Activated CD4-positive, alpha-beta T cell treated with anti-CD3 and anti-CD28 coated beads, Interleukin-2, amount 10 ng/mL, durations not matched to agents 7 days and 5 days (primary cell): ENCODE measurements at regions not wholly inside any gene's neighbourhood (a gene's known extent, or its start where the extent isn't known, plus 50 kb on each side); places are given as distances from the start of the nearest gene placed in this dataset.

Experiments used
- CTCF ChIA-PET: fragments of 350-600 bp; sonication (Branson Sonifier 250); formaldehyde crosslinking; loops from one replicate; lab custom pipeline; 2021; ENCODE audit warnings: antibody characterized with exemption; lab: Charles Lee
- POLR2A ChIA-PET: fragments of 350-600 bp; sonication (Branson Sonifier 250); formaldehyde crosslinking; loops from one replicate; lab custom pipeline; 2021; ENCODE audit warnings: antibody characterized with exemption; lab: Charles Lee
- DNase-seq: peaks from one replicate; pipeline ENCODE4 v3.0.0-alpha.2; 2020
- H3K27ac Mint-ChIP-seq: one replicate; pipeline ENCODE4 v1.8.0; 2021; ENCODE audit warnings: mild to moderate bottlenecking, moderate library complexity, mixed read lengths
- H3K27me3 Mint-ChIP-seq: one replicate; pipeline ENCODE4 v1.8.0; 2021; ENCODE audit warnings: mixed read lengths
- H3K36me3 Mint-ChIP-seq: one replicate; pipeline ENCODE4 v1.8.0; 2021; ENCODE audit warnings: low read depth, mixed read lengths
- H3K4me1 Mint-ChIP-seq: one replicate; pipeline ENCODE4 v1.8.0; 2021; ENCODE audit warnings: mixed read lengths
- H3K4me3 Mint-ChIP-seq: one replicate; pipeline ENCODE4 v1.8.0; 2021; ENCODE audit warnings: mild to moderate bottlenecking, moderate library complexity, mixed read lengths
- H3K9me3 Mint-ChIP-seq: one replicate; pipeline ENCODE4 v1.8.0; 2021; ENCODE audit warnings: mixed read lengths

DNA sequence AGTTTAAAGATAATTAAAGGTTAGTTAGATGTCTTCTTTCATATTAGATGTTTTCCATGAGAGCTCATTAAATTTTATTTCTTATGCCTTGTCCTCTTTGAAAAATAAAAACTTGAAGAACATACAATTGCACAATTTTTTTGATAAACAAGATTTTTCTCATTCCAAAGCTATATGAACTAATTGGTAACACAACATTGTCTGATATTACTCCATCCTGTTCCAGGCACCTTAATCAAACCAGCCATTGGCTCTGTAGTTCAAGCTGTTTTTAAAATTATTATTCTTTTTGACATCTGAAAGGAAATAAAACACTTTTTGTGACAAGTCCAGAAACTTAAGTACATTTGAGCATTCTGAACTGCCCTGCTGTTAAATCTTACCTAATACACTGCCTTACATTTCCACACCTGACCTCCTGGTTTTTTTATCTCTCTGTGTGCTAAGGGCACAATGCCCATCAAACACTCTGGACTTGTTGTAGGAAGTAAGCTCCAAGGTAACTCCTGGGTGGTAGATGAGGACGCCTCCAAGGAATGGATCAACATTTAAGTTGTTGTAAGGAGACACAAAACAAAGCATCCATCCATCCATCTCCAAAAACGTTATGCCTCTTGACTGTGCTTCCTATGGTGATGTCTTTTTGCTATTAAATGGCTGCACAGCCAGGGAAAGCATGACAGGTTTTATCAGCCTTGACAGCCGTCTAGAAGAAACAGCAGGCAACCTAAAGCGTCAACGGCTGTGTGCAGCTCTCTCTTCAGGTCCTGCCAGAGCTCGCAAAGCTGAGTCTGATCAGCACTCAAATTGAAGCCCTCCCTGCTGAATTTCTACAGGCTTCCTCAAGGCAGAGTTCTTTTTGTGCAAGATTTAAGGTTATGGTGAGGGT lies 449.9 kb upstream of the FLRT2 start:
- no peaks in the 10 kb centered on the region for H3K27me3 Mint-ChIP-seq
- H3K36me3 Mint-ChIP-seq = no peaks in the 10 kb centered on the region
- ChIA-PET CTCF (no interaction called here), POLR2A (no interaction called here)
- no peaks in the 10 kb centered on the region for H3K4me1 Mint-ChIP-seq
- no peak for DNase-seq
- no peak overlapping the region for H3K4me3 Mint-ChIP-seq
- no peak overlapping the region for H3K27ac Mint-ChIP-seq
- H3K9me3 Mint-ChIP-seq = peaks cover 5% of the 10 kb centered on the region

DNA sequence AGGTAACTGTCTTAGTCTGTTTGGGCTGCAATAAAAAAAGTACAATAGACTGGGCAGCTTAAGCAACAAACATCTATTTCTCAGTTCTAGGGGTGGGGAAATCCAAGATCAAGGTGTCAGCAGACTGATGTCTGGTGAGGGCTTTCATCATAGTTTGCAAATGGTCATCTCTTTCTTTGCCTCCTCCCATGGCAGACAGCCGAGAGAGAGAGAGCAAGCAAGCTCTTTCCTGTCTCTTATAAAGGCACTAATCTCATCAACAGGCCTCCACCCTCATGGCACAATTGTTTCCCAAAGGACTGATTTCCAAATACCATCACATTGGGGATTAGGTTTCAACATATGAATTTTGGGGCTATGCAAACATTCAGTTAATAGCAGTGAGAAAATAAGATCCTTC lies 445.6 kb upstream of the FLRT2 start:
- ChIA-PET CTCF (no interaction called here), POLR2A (no interaction called here)
- no peak overlapping the region for H3K4me3 Mint-ChIP-seq
- peaks cover 5% of the 10 kb centered on the region for H3K9me3 Mint-ChIP-seq
- DNase-seq = no peak
- no peak overlapping the region for H3K27ac Mint-ChIP-seq
- no peaks in the 10 kb centered on the region for H3K27me3 Mint-ChIP-seq
- H3K4me1 Mint-ChIP-seq = no peaks in the 10 kb centered on the region
- no peaks in the 10 kb centered on the region for H3K36me3 Mint-ChIP-seq

DNA sequence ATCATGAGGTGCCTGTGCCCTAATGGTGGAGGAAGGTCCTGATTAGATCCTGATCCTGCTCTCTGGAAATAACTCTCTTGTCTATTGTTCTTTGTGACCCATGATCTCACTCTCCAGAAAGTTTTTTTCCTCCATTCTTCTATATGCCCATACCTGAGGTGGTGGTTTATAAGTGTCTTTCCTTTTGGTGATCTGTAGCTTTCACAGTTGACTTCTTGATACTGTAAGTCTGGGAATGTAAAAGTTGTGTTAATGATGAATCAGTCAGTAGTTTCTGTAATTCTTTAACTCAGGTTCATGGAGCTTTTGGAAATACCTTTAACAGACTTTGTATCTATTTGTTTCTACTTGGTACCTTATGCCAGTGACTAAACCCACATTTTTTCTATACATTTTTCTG lies 444.0 kb upstream of the FLRT2 start:
- H3K27ac Mint-ChIP-seq = no peak overlapping the region
- CTCF ChIA-PET = no interaction called here

GRCh38 chr14:85087201-85087600 lies 442.7 kb upstream of the FLRT2 start:
- Mint-ChIP-seq H3K4me1 (no peaks in the 10 kb centered on the region), H3K36me3 (no peaks in the 10 kb centered on the region), H3K27me3 (no peaks in the 10 kb centered on the region), H3K27ac (no peak overlapping the region), H3K9me3 (no peaks in the 10 kb centered on the region), H3K4me3 (no peak overlapping the region)
- POLR2A ChIA-PET = interaction anchor here (0.6 kb wide), 1 partner anchor 128 kb away, joined by 3 read pairs; no protein-coding TSS in a partner anchor
- CTCF ChIA-PET = no interaction called here
- DNase-seq = no peak

More for the DNA sequence above, 444.0 kb upstream of the FLRT2 start:
- Mint-ChIP-seq H3K9me3 (no peaks in the 10 kb centered on the region), H3K4me1 (no peaks in the 10 kb centered on the region), H3K36me3 (no peaks in the 10 kb centered on the region), H3K4me3 (no peak overlapping the region), H3K27me3 (no peaks in the 10 kb centered on the region)
- no peak for DNase-seq
- POLR2A ChIA-PET = no interaction called here

- H3K27me3 Mint-ChIP-seq = no peaks in the 10 kb centered on the region
- no peaks in the 10 kb centered on the region for H3K36me3 Mint-ChIP-seq
- ChIA-PET CTCF (no interaction called here), POLR2A (no interaction called here)
- no peak for DNase-seq
- H3K27ac Mint-ChIP-seq = no peak overlapping the region
- no peaks in the 10 kb centered on the region for H3K4me1 Mint-ChIP-seq
- no peaks in the 10 kb centered on the region for H3K9me3 Mint-ChIP-seq
- H3K4me3 Mint-ChIP-seq = no peak overlapping the region
Observed at GRCh38 chr14:85088192-85088591, 441.8 kb upstream of the FLRT2 start.

DNA sequence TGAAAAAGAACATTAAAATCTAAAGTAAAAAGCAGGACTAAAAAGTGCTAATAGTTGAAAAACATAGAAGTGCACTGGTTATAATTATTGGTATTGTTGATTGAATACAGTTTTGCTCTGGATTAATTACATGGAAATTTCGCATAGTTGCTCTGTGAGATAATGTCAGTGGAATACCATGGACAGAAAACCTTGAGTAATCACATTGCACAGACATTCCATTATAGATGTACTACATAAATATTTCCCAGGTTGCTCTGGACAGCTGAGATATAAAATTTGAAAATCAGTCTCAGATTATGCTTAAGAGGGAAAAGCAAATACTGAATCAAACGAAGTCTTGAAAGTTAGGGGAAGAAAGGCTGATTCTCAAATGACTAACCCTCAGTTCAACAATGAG lies 439.3 kb upstream of the FLRT2 start:
- POLR2A ChIA-PET = no interaction called here
- H3K27me3 Mint-ChIP-seq = no peaks in the 10 kb centered on the region
- H3K9me3 Mint-ChIP-seq = no peaks in the 10 kb centered on the region
- H3K4me1 Mint-ChIP-seq = no peaks in the 10 kb centered on the region
- H3K36me3 Mint-ChIP-seq = no peaks in the 10 kb centered on the region
- H3K4me3 Mint-ChIP-seq = no peak overlapping the region
- CTCF ChIA-PET = no interaction called here
- no peak overlapping the region for H3K27ac Mint-ChIP-seq
- no peak for DNase-seq

DNA sequence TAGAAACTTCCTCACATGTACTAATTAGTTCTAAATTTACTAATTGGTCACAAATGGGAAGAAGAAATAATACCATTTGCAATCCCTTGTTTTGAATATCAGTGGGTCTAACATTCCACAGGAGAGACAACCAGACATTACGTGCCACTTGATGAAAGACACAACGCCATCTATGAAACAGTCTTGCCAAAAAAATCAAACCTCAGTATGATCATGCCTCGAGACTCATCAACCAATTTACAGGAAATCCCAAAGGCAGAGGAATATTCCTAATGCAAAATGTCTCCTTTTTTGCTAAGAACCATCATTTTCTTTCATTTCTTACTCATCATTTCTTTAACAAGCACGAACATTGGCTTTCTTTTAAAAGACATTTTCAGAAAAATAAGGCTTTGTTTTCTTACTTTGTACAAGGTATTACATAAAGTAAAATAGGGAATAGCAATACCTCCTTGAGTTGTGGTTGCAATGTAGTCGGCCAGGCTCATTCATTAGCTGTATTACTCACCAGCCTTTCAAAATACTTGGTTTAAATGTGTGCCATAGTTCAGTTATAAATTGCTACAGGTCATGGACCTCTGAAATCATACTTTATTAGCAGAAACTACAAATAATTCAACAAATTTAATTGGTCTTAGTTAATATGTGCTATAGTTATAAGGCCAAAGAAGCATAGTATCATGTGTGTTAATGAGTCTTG lies 436.2 kb upstream of the FLRT2 start:
- Mint-ChIP-seq H3K36me3 (no peaks in the 10 kb centered on the region), H3K27me3 (no peaks in the 10 kb centered on the region), H3K27ac (no peak overlapping the region), H3K4me1 (no peaks in the 10 kb centered on the region), H3K9me3 (no peaks in the 10 kb centered on the region), H3K4me3 (no peak overlapping the region)
- CTCF ChIA-PET = no interaction called here
- DNase-seq = no peak
- POLR2A ChIA-PET = no interaction called here

- Mint-ChIP-seq H3K9me3 (peaks cover 5% of the 10 kb centered on the region), H3K27ac (no peak overlapping the region), H3K4me3 (no peak overlapping the region), H3K4me1 (no peaks in the 10 kb centered on the region), H3K27me3 (no peaks in the 10 kb centered on the region), H3K36me3 (no peaks in the 10 kb centered on the region)
- POLR2A ChIA-PET = no interaction called here
- no peak for DNase-seq
- CTCF ChIA-PET = no interaction called here
Observed at GRCh38 chr14:85102591-85102990, 427.4 kb upstream of the FLRT2 start.

DNA sequence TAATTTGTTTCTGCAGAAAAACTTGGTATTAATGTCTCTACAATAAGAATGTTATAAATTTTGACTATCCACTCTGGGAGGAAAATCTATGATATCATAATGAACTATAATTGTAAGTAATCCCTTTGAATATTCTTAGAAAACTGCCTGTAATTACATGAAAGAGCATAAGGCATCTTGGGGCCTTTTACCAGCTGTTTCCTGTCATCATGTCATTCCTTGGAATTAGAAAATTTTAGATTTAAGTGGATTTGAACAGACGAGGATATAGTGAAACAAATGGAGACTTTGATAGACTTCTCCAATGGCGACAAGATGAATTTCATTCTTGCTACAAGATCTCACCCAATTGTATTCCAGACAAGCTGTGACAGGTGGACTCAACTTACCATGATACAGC lies 423.4 kb upstream of the FLRT2 start:
- CTCF ChIA-PET = no interaction called here
- Mint-ChIP-seq H3K36me3 (no peaks in the 10 kb centered on the region), H3K27ac (no peak overlapping the region), H3K9me3 (peaks cover 5% of the 10 kb centered on the region), H3K27me3 (no peaks in the 10 kb centered on the region), H3K4me3 (no peak overlapping the region), H3K4me1 (no peaks in the 10 kb centered on the region)
- DNase-seq = no peak
- POLR2A ChIA-PET = no interaction called here

DNA sequence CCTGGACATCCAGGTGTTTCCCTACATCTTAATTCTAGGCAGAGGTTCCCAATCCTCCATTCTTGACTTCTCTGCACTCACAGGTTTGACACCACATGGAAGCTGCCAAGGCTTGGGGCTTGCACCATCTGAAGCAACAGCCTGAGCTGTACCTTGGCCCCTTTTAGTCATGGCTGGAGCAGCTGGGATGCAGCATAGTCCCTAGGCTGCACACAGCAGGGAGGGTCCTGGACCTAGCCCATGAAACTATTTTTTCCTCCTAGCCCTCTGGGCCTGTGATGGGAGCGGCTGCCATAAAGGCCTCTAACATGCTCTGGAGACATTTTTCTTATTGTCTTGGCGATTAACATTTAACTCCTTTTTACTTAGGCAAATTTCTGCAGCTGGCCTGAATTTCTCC lies 417.2 kb upstream of the FLRT2 start:
- CTCF ChIA-PET = no interaction called here
- POLR2A ChIA-PET = no interaction called here
- Mint-ChIP-seq H3K27me3 (no peaks in the 10 kb centered on the region), H3K36me3 (no peaks in the 10 kb centered on the region), H3K9me3 (peaks cover 20% of the 10 kb centered on the region), H3K4me1 (no peaks in the 10 kb centered on the region), H3K4me3 (no peak overlapping the region), H3K27ac (no peak overlapping the region)
- no peak for DNase-seq

- Mint-ChIP-seq H3K36me3 (no peaks in the 10 kb centered on the region), H3K9me3 (peaks cover 20% of the 10 kb centered on the region), H3K27ac (no peak overlapping the region), H3K4me3 (no peak overlapping the region), H3K27me3 (no peaks in the 10 kb centered on the region), H3K4me1 (no peaks in the 10 kb centered on the region)
- POLR2A ChIA-PET = no interaction called here
- DNase-seq = no peak
- CTCF ChIA-PET = no interaction called here
Observed at GRCh38 chr14:85115921-85116320, 414.0 kb upstream of the FLRT2 start.

DNA sequence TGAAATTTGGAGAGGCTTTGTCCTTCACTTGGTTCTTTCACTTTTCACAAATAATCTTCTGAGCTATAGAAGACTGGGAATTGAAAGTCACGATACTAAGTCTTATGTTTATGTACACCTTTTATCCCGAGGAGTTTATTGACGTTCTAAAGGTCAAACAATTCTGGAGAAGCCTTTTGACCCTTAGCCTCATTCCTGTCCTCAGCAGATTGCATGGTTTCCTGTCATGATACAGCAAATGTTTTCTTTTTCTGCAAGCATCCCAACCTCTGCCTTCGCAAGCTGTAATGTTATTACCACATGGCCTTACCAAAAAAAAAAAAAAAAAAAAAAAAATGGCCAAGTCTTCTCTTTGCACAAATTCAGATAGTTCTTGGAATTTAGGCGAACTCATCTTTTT lies 411.7 kb upstream of the FLRT2 start:
- H3K27ac Mint-ChIP-seq = no peak overlapping the region

GRCh38 chr14:85122690-85123089 lies 407.3 kb upstream of the FLRT2 start:
- H3K36me3 Mint-ChIP-seq = no peaks in the 10 kb centered on the region
- no peak overlapping the region for H3K27ac Mint-ChIP-seq
- H3K4me1 Mint-ChIP-seq = no peaks in the 10 kb centered on the region
- peaks cover 7% of the 10 kb centered on the region for H3K9me3 Mint-ChIP-seq
- no peak overlapping the region for H3K4me3 Mint-ChIP-seq
- ChIA-PET CTCF (no interaction called here), POLR2A (no interaction called here)
- DNase-seq = no peak
- no peaks in the 10 kb centered on the region for H3K27me3 Mint-ChIP-seq

More for the DNA sequence above, 411.7 kb upstream of the FLRT2 start:
- no peaks in the 10 kb centered on the region for H3K4me1 Mint-ChIP-seq
- no peak for DNase-seq
- peaks cover 9% of the 10 kb centered on the region for H3K9me3 Mint-ChIP-seq
- CTCF ChIA-PET = no interaction called here
- no peak overlapping the region for H3K4me3 Mint-ChIP-seq
- H3K27me3 Mint-ChIP-seq = no peaks in the 10 kb centered on the region
- H3K36me3 Mint-ChIP-seq = no peaks in the 10 kb centered on the region
- POLR2A ChIA-PET = no interaction called here
